ENCODE measurements at regions not wholly inside any gene's neighbourhood (a gene's known extent, or its start where the extent isn't known, plus 50 kb on each side); places are given as distances from the start of the nearest gene placed in this dataset.

DNA sequence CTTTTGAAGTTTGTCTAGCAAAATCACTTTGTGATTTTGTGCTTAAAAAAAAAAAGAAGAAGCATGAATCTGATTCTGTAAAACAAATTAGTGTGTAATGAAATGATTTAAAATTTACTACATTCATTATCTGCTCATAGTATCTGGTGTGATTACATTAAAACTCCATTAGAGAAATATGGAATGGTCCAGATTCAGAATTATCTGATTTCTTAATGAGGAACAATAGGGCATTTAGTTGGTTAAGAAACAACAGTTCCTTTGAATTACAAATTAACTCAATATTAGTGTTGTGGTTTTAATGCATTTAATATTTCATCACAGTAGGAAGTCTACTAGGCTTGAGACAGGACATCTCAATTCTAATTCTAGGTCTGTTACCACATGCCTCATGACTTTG lies 57.9 kb upstream of the PDHA1 start:
- TF ChIP-seq, protein P1, sequence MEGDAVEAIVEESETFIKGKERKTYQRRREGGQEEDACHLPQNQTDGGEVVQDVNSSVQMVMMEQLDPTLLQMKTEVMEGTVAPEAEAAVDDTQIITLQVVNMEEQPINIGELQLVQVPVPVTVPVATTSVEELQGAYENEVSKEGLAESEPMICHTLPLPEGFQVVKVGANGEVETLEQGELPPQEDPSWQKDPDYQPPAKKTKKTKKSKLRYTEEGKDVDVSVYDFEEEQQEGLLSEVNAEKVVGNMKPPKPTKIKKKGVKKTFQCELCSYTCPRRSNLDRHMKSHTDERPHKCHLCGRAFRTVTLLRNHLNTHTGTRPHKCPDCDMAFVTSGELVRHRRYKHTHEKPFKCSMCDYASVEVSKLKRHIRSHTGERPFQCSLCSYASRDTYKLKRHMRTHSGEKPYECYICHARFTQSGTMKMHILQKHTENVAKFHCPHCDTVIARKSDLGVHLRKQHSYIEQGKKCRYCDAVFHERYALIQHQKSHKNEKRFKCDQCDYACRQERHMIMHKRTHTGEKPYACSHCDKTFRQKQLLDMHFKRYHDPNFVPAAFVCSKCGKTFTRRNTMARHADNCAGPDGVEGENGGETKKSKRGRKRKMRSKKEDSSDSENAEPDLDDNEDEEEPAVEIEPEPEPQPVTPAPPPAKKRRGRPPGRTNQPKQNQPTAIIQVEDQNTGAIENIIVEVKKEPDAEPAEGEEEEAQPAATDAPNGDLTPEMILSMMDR (IDR thresholded peaks at IDR 0.05; ENCODE audit: low read depth, low read length, missing control alignments): no peak
- H3K4me3 ChIP-seq (ENCODE audit: low read depth, low read length): no peak overlapping the region
- DNase-seq (ENCODE audit: low read depth): no peak

DNA sequence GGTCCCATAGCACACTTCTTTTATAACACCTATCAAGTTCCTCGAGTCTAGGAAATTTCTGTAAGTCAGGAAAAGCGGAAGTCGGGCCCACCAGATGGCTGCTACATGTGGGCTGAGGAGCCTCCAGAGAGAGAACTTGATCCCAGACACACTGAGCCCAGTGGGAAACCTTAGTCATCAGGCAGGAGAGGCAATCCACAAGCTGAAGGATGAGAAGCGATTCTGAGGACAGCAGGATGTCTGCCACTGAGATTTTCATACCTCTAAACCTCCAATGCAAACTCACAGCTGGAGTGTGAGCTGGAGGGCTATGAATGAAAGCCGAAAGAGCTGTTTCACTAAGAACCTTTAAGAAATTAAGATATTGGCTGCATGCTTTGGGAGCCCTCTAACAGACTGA lies 52.6 kb upstream of the PDHA1 start:
- no peak for DNase-seq (ENCODE audit: low read depth)
- H3K4me3 ChIP-seq (ENCODE audit: low read depth, low read length): no peak overlapping the region
- TF ChIP-seq, protein P1 (IDR thresholded peaks at IDR 0.05; ENCODE audit: low read depth, low read length, missing control alignments): no peak

DNA sequence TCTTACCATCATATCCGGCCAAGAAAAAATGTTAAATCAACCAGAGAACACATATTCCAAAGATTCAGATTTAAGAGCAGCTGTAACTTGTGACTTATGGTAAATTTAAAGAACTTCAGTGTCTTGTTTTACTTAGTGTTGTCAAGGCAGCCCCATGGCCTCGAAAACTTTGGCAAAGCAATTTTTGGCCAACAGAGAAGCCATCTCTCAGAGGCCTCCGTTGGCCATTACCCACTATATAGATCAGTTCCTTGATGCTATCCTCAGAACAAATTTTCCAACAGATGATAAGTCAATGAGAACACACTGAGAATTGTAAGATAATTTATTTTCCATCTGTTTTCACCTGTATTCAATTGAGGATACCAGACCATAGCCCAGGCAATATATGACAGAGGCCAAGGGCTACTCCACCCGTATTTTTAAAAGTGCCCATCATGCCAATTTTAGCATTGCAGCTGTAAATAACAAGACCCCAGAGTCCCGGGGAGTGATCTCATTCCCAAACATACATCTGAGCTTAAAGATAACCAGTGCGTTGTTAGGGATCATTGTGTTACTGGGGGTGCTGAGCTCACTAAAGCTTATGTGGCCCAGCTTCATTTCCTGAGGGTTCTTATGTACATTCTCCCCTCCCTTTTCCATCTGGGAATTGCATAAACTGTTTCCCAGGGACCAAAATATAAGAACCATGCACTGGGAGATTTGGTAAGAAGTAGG lies 50.0 kb upstream of the PDHA1 start:
- no peak for DNase-seq (ENCODE audit: low read depth)
- TF ChIP-seq, protein P1 (IDR thresholded peaks at IDR 0.05; ENCODE audit: low read depth, low read length, missing control alignments): no peak
- H3K4me3 ChIP-seq (ENCODE audit: low read depth, low read length): no peak overlapping the region

Data from GM12864 (cell line).